Neuronal stem cell (in vitro differentiated cells): ENCODE measurements at regions not wholly inside any gene's neighbourhood (a gene's known extent, or its start where the extent isn't known, plus 50 kb on each side); places are given as distances from the start of the nearest gene placed in this dataset.

Source experiments
- DNase-seq: peaks from one replicate; pipeline ENCODE4 v3.0.0-alpha.2; 2013; ENCODE audit warnings: low spot score
- H2AFZ ChIP-seq: one replicate; pipeline ENCODE4 v1.6.1; 2013; ENCODE audit warnings: mild to moderate bottlenecking, low read length, inconsistent platforms
- H2AK5ac ChIP-seq: 2 replicates; pipeline ENCODE4 v1.6.1; 2013; ENCODE audit warnings: low read depth, mild to moderate bottlenecking, inconsistent platforms, low read length, moderate library complexity, mixed read lengths
- H2BK120ac ChIP-seq: 2 replicates; pipeline ENCODE4 v1.6.1; 2013; ENCODE audit warnings: low read depth, mild to moderate bottlenecking, inconsistent platforms, low read length, moderate library complexity, mixed read lengths
- H2BK12ac ChIP-seq: one replicate; pipeline ENCODE4 v1.6.1; 2013; ENCODE audit warnings: low read length, inconsistent platforms
- H2BK15ac ChIP-seq: 2 replicates; pipeline ENCODE4 v1.6.1; 2013; ENCODE audit warnings: mild to moderate bottlenecking, low read length, inconsistent platforms, mixed read lengths
- H2BK5ac ChIP-seq: one replicate; pipeline ENCODE4 v1.6.1; 2013; ENCODE audit warnings: inconsistent platforms, mild to moderate bottlenecking, low read length, moderate library complexity
- H3K14ac ChIP-seq: one replicate; pipeline ENCODE4 v1.6.1; 2013; ENCODE audit warnings: low read length, inconsistent platforms
- H3K18ac ChIP-seq: 2 replicates; pipeline ENCODE4 v1.6.1; 2013; ENCODE audit warnings: low read length, inconsistent platforms
- H3K23ac ChIP-seq: 2 replicates; pipeline ENCODE4 v1.6.1; 2013; ENCODE audit warnings: low read depth, mild to moderate bottlenecking, mixed read lengths, low read length, inconsistent platforms; ENCODE audit not compliant: poor library complexity
- H3K27ac ChIP-seq: replicated peaks from 3 replicates; pipeline ENCODE4 v1.5.1; 2013; ENCODE audit warnings: low read length, inconsistent platforms
- H3K27me3 ChIP-seq, 3 experiments: 2 replicates each; pipeline ENCODE4 v1.6.1; 2013; ENCODE audit warnings: low read length in 3 of 3, mild to moderate bottlenecking in 2 of 3, inconsistent platforms in 1 of 3, low read depth in 1 of 3, mixed read lengths in 1 of 3, moderate library complexity in 1 of 3; ENCODE audit not compliant: control insufficient read depth in 3 of 3, insufficient read depth in 3 of 3
- H3K36me3 ChIP-seq, 2 donors: replicated peaks in 1 of 2; 2 replicates each; pipeline ENCODE4 v1.6.1; 2013; ENCODE audit warnings: low read length in 2 of 2; ENCODE audit not compliant: control insufficient read depth in 2 of 2, insufficient read depth in 2 of 2
- H3K4ac ChIP-seq: 2 replicates; pipeline ENCODE4 v1.6.1; 2013; ENCODE audit warnings: inconsistent platforms, mild to moderate bottlenecking, low read length, moderate library complexity
- H3K4me1 ChIP-seq, 2 donors: 1 replicate in 1 of 2; 2 replicates in 1 of 2; pipeline ENCODE4 v1.6.1; 2013; ENCODE audit warnings: low read length in 2 of 2, low read depth in 1 of 2; ENCODE audit not compliant: control insufficient read depth in 2 of 2, insufficient read depth in 1 of 2
- H3K4me2 ChIP-seq: one replicate; pipeline ENCODE4 v1.6.1; 2013; ENCODE audit warnings: mild to moderate bottlenecking, low read length, inconsistent platforms; ENCODE audit not compliant: insufficient read depth, poor library complexity, severe bottlenecking
- H3K4me3 ChIP-seq, 2 donors: 2 replicates each; pipeline ENCODE4 v1.5.1; 2013; ENCODE audit warnings: low read length in 2 of 2, mild to moderate bottlenecking in 2 of 2, inconsistent platforms in 1 of 2, moderate library complexity in 1 of 2
- H3K79me1 ChIP-seq: one replicate; pipeline ENCODE4 v1.6.1; 2013; ENCODE audit warnings: low read depth, mild to moderate bottlenecking, inconsistent platforms, low read length, moderate library complexity
- H3K9ac ChIP-seq: one replicate; pipeline ENCODE4 v1.6.1; 2013; ENCODE audit warnings: mild to moderate bottlenecking, low read depth, low read length, inconsistent platforms; ENCODE audit not compliant: poor library complexity
- H3K9me3 ChIP-seq, 2 donors: replicated peaks in 1 of 2; 2 replicates each; pipeline versions ENCODE3 to v1.6.1; 2013; ENCODE audit warnings: low read length in 2 of 2, mild to moderate bottlenecking in 2 of 2, inconsistent platforms in 1 of 2, low read depth in 1 of 2, mixed read lengths in 1 of 2, moderate library complexity in 1 of 2; ENCODE audit not compliant: control insufficient read depth in 2 of 2, insufficient read depth in 1 of 2
- H4K8ac ChIP-seq: one replicate; pipeline ENCODE4 v1.6.1; 2013; ENCODE audit warnings: low read depth, mild to moderate bottlenecking, inconsistent platforms, low read length, moderate library complexity
- H4K91ac ChIP-seq: one replicate; pipeline ENCODE4 v1.6.1; 2013; ENCODE audit warnings: low read length, low read depth, mild to moderate bottlenecking, inconsistent platforms; ENCODE audit not compliant: poor library complexity
- WGBS, 2 donors: extraction: QIAGEN DNeasy Blood & Tissue Kit; methylation state at CpG; one replicate each; pipeline ENCODE4 v1.1.7; 2013; ENCODE audit warnings: missing lambda C conversion rate in 2 of 2, mixed read lengths in 1 of 2; ENCODE audit not compliant: insufficient read length in 2 of 2, insufficient replicate concordance in 1 of 2; ENCODE audit errors: extremely low coverage in 2 of 2; 5-methylcytosine and 5-hydroxymethylcytosine counted together

DNA sequence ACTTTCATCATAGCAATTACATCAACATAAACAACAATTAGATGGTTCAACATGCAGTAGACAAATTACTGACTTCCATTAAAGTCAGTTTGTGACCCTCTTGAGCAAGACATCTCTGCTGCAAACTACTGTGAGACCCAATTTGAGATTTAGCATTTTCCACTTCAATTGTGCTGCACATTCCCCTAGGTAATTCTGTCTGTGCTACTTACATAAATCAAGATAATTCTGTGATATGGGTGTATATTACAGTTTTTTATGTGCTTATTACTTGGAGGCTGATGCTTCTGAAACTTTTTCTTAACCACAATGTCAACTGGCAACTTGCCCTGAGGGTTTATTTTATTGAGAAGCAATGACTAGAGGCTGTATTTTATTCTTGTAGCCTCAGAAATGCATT lies 1714.4 kb downstream of the OLFM4 start:
- Histone ChIP-seq H3K27me3 (no peaks in the 10 kb centered on the region), H3K4me3 (no peak overlapping the region)
- no peak for DNase-seq

DNA sequence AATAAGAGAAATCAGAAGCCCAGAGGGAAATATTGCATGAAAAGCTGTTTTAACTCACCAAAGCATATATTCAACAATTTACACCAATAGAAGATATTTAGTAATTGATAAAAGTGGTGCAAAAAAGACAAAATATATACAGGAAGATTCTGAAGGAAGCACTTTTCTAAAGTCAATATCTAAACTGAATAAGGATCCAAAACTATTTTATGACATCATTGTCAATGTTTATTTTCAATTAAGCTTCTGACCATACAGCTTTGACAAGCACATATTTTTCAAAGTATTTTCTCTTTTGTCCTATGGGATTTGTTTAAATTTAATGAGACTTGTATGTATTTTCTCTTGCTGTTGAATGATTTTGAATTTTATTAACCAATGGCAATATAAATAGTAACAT lies 1716.1 kb downstream of the OLFM4 start:
- Histone ChIP-seq H3K4ac (no peak overlapping the region), H3K18ac (no peak overlapping the region), H3K4me2 (no peak overlapping the region), H3K36me3 (no peaks in the 10 kb centered on the region), H4K8ac (no peak overlapping the region), H3K4me1 (no peaks in the 10 kb centered on the region), H2BK120ac (no peak overlapping the region), H3K14ac (no peak overlapping the region), H2BK15ac (no peak overlapping the region), H2BK12ac (no peak overlapping the region), H3K4me3 (no peak overlapping the region), H3K23ac (no peak overlapping the region), H2AFZ (no peak overlapping the region), H2AK5ac (no peak overlapping the region), H3K9ac (no peak overlapping the region), H2BK5ac (no peak overlapping the region), H3K27me3 (no peaks in the 10 kb centered on the region), H4K91ac (no peak overlapping the region), H3K9me3 (no peaks in the 10 kb centered on the region), H3K79me1 (no peaks in the 10 kb centered on the region), H3K27ac (no peak overlapping the region)
- DNase-seq: no peak

More for the DNA sequence above, 1714.4 kb downstream of the OLFM4 start:
- Histone ChIP-seq H2BK120ac (no peak overlapping the region), H2BK15ac (no peak overlapping the region), H3K4me1 (no peaks in the 10 kb centered on the region), H2AK5ac (no peak overlapping the region), H2BK5ac (no peak overlapping the region), H3K36me3 (no peaks in the 10 kb centered on the region), H2AFZ (no peak overlapping the region), H3K4ac (no peak overlapping the region), H3K14ac (no peak overlapping the region), H3K18ac (no peak overlapping the region), H3K4me2 (no peak overlapping the region), H3K9ac (no peak overlapping the region), H3K23ac (no peak overlapping the region), H3K9me3 (no peaks in the 10 kb centered on the region), H3K79me1 (no peaks in the 10 kb centered on the region), H4K8ac (no peak overlapping the region), H4K91ac (no peak overlapping the region), H3K27ac (no peak overlapping the region), H2BK12ac (no peak overlapping the region)

DNA sequence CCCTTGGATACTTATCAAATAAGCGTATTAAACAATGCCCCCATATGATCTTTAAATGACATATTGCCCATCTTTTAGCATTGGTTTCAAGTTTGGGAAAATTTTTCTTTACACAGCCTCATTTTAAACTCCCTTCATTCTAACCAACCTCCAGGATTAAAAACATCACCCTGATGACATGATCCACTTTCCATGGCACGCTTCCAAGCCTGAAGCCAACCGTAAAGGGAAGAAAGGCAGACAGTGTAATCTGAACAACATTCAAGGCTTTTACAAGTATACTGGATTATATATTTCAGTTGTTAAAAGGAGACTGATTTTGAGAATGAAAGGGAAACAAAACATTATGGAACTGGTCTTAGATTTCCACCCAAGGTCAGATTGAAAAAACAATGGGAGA lies 1721.9 kb downstream of the OLFM4 start:
- H3K36me3 ChIP-seq: no peaks in the 10 kb centered on the region
- H3K9ac ChIP-seq: no peak overlapping the region
- no peak overlapping the region for H4K91ac ChIP-seq
- H3K14ac ChIP-seq: no peak overlapping the region
- no peak overlapping the region for H3K27ac ChIP-seq
- no peaks in the 10 kb centered on the region for H3K4me1 ChIP-seq
- H2AK5ac ChIP-seq: no peak overlapping the region
- no peak overlapping the region for H3K23ac ChIP-seq
- H2BK15ac ChIP-seq: no peak overlapping the region
- no peak overlapping the region for H2BK12ac ChIP-seq
- no peak overlapping the region for H3K18ac ChIP-seq
- no peak for DNase-seq
- H3K4ac ChIP-seq: no peak overlapping the region
- WGBS, 2 donors: no CpG with 5 or more reads among the region's 3 CpGs
- H2AFZ ChIP-seq: no peak overlapping the region
- H3K4me3 ChIP-seq: no peak overlapping the region
- no peaks in the 10 kb centered on the region for H3K9me3 ChIP-seq
- H3K27me3 ChIP-seq: no peaks in the 10 kb centered on the region
- H4K8ac ChIP-seq: no peak overlapping the region
- no peak overlapping the region for H3K4me2 ChIP-seq
- H2BK120ac ChIP-seq: no peak overlapping the region
- H3K79me1 ChIP-seq: no peaks in the 10 kb centered on the region
- H2BK5ac ChIP-seq: no peak overlapping the region

DNA sequence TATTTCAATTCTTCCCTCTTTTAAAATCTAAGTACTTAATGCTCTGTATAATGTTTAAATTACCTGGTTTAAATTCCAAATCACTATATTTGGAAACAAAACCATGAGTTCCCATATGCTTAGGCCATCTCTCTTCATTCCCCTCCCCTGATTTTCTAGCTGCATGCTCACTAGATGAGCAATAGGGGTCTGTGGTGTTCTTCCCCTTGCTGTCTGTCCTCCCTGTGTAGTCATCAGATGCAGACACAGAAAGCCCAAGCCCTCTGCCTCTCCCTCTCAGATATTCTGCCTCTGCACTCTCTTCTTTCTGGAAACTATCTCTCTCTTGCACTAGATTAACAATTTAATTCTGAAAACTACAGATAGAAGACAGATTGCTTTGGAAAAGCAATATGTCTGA lies 1730.2 kb downstream of the OLFM4 start:
- H4K8ac ChIP-seq: no peak overlapping the region
- H2BK120ac ChIP-seq: no peak overlapping the region
- no peak overlapping the region for H2BK15ac ChIP-seq
- no peak overlapping the region for H2BK12ac ChIP-seq
- no peaks in the 10 kb centered on the region for H3K4me1 ChIP-seq
- H3K36me3 ChIP-seq: no peaks in the 10 kb centered on the region
- no peak overlapping the region for H3K9ac ChIP-seq
- no peak overlapping the region for H3K18ac ChIP-seq
- H3K27me3 ChIP-seq: no peaks in the 10 kb centered on the region
- H3K4ac ChIP-seq: no peak overlapping the region
- no peak overlapping the region for H3K4me3 ChIP-seq
- H3K9me3 ChIP-seq: no peaks in the 10 kb centered on the region
- H3K27ac ChIP-seq: no peak overlapping the region
- no peak overlapping the region for H4K91ac ChIP-seq
- no peak overlapping the region for H2BK5ac ChIP-seq
- no peaks in the 10 kb centered on the region for H3K79me1 ChIP-seq
- H3K23ac ChIP-seq: no peak overlapping the region
- H3K14ac ChIP-seq: no peak overlapping the region
- H2AK5ac ChIP-seq: no peak overlapping the region
- no peak for DNase-seq
- H2AFZ ChIP-seq: peak overlapping the region; percentile 66
- no peak overlapping the region for H3K4me2 ChIP-seq
